C4-2B (cell line): ENCODE measurements at regions not wholly inside any gene's neighbourhood (a gene's known extent, or its start where the extent isn't known, plus 50 kb on each side); places are given as distances from the start of the nearest gene placed in this dataset.

Experiments used
- H3K27ac ChIP-seq: fragments of 450-650 bp; 2 replicates; pipeline ENCODE4 v1.5.1; 2017
- CTCF ChIP-seq: fragments of 450-650 bp; conservative IDR thresholded peaks from 2 replicates; pipeline ENCODE4 v1.5.1; 2017; ENCODE audit warnings: mild to moderate bottlenecking
- ZFX ChIP-seq: fragments of 450-650 bp; IDR thresholded peaks from 2 replicates; pipeline ENCODE4 v1.6.1; 2017

- no peak overlapping the region for H3K27ac ChIP-seq
- no peak for TF ChIP-seq CTCF
Observed at GRCh38 chr11:104763930-104764709, 134.1 kb downstream of the CASP12 start.

GRCh38 chr11:104761511-104761910 lies 136.7 kb downstream of the CASP12 start:
- no peak overlapping the region for H3K27ac ChIP-seq
- TF ChIP-seq ZFX (no peak), CTCF (no peak)

- TF ChIP-seq ZFX (no peak), CTCF (no peak)
Observed at GRCh38 chr11:104759464-104759863, 138.8 kb downstream of the CASP12 start.

GRCh38 chr11:104738918-104739317 lies 159.3 kb downstream of the CASP12 start:
- TF ChIP-seq ZFX (no peak), CTCF (no peak)
- no peak overlapping the region for H3K27ac ChIP-seq

More at GRCh38 chr11:104759464-104759863, 138.8 kb downstream of the CASP12 start:
- no peak overlapping the region for H3K27ac ChIP-seq

DNA sequence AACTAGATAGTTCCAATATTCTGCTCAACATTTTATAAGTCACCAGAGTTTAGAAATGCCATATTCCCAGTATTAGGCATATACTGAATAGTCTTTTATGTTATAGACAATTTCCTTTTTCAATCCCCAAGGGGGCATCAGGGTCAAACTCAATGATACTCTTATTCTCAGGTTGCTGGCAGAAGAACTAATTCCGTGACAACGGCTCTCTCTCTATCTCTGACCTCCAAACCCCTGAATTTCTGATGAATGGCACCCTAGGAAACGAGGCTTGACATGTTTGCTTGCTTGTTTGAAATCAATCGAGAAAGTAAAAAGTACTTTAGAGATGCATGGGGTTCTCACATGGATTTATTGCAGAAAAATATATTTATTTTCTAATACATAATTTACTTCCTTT lies 160.1 kb downstream of the CASP12 start:
- no peak overlapping the region for H3K27ac ChIP-seq
- TF ChIP-seq CTCF (no peak), ZFX (no peak)

DNA sequence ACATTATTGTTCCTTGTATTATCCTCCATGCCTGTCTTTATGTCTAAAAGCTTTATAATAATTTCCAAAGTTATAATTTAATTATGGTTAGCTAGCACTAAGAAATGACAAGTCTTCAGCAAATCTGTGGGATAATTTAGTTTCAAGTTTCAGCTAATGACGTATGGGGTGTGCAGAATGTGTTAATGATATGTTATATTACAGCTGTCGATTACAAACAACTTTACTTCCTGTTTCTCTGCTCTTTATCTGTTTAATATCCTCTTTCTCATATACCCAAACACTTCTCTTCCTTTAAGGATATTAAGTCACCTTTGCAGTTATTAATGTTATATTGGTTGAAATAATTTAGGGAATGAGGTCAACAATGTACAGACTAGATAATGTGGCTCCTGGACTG lies 161.8 kb downstream of the CASP12 start:
- no peak overlapping the region for H3K27ac ChIP-seq
- TF ChIP-seq ZFX (no peak), CTCF (no peak)

DNA sequence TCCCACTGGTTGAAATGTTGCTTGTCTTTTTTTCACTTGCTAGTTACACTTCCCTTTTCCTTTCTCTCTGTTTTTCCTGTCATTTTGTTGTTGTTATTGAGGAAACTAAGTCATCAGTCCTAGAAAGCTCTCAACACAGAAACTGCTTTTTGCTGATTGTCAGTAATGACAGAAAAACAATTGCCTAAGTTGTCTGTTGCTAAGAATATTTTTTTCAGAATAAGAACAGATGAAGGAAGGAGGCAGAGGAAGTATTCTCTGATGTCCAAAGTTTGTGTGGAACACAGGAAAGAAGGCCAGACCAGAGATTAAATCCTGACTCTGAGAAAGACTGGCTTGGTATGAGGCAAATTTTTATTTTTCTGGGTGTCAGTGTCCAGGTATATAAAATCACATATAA lies 163.3 kb downstream of the CASP12 start:
- TF ChIP-seq CTCF (no peak), ZFX (no peak)
- no peak overlapping the region for H3K27ac ChIP-seq
